ENCODE measurements at regions not wholly inside any gene's neighbourhood (a gene's known extent, or its start where the extent isn't known, plus 50 kb on each side); places are given as distances from the start of the nearest gene placed in this dataset.

GRCh38 chr2:109689182-109689930 is 75.2 kb downstream of the SOWAHC start:
- H3K4me2 ChIP-seq (ENCODE audit: low read length): no peak overlapping the region
- ChIA-PET POLR2A (interaction anchor here (0.6 kb wide), 1 partner anchor 135 kb away, joined by 5 read pairs; no protein-coding TSS in a partner anchor), CTCF (ENCODE audit: unreplicated experiment) (no interaction called here)
- BruUV-seq (replicated peaks): no TSS peak
- no peaks in the 10 kb centered on the region for H3K9me3 ChIP-seq (ENCODE audit: low read length)
- no peaks in the 10 kb centered on the region for H4K20me1 ChIP-seq (ENCODE audit: insufficient read depth, low read length)
- DNase-seq (ENCODE audit: low spot score): no peak
- H3K27ac ChIP-seq (ENCODE audit: low read depth, low read length, poor library complexity, severe bottlenecking): no peak overlapping the region
- H3K36me3 ChIP-seq (ENCODE audit: insufficient read depth, low read length): no peaks in the 10 kb centered on the region
- H2AFZ ChIP-seq (ENCODE audit: low read length): no peak overlapping the region
- no peaks in the 10 kb centered on the region for H3K9me2 ChIP-seq (ENCODE audit: insufficient read depth, low read length)
- no peaks in the 10 kb centered on the region for H3K4me1 ChIP-seq (ENCODE audit: insufficient read depth, low read length, poor library complexity, severe bottlenecking)
- no peaks in the 10 kb centered on the region for H3K79me2 ChIP-seq (ENCODE audit: insufficient read depth, low read depth, low read length)
- H3K4me3 ChIP-seq (ENCODE audit: low read depth, low read length, poor library complexity, severe bottlenecking): no peak overlapping the region
- intact Hi-C loops (cut with micrococcal nuclease; ENCODE audit: unreplicated experiment): no loop called here
- no peak for TF ChIP-seq CTCF (conservative IDR thresholded peaks at IDR 0.05; ENCODE audit: low read length)
- TF ChIP-seq EZH2phosphoT487 (IDR thresholded peaks at IDR 0.05; ENCODE audit: borderline replicate concordance, low read depth, low read length): no peak

GRCh38 chr2:109689973-109690372 is 75.8 kb downstream of the SOWAHC start:
- POLR2A ChIA-PET: interaction anchor here (0.6 to 0.7 kb wide), 2 partner anchors 12 to 136 kb away, joined by 4 to 5 read pairs; no protein-coding TSS in a partner anchor
- Histone ChIP-seq H3K9me2 (ENCODE audit: insufficient read depth, low read length) (no peaks in the 10 kb centered on the region), H3K79me2 (ENCODE audit: insufficient read depth, low read depth, low read length) (no peaks in the 10 kb centered on the region), H3K27ac (ENCODE audit: low read depth, low read length, poor library complexity, severe bottlenecking) (no peak overlapping the region), H3K4me3 (ENCODE audit: low read depth, low read length, poor library complexity, severe bottlenecking) (no peak overlapping the region), H3K4me2 (ENCODE audit: low read length) (no peak overlapping the region), H2AFZ (ENCODE audit: low read length) (no peak overlapping the region), H3K4me1 (ENCODE audit: insufficient read depth, low read length, poor library complexity, severe bottlenecking) (no peaks in the 10 kb centered on the region), H3K36me3 (ENCODE audit: insufficient read depth, low read length) (no peaks in the 10 kb centered on the region), H3K9me3 (ENCODE audit: low read length) (no peaks in the 10 kb centered on the region), H4K20me1 (ENCODE audit: insufficient read depth, low read length) (no peaks in the 10 kb centered on the region)
- TF ChIP-seq CTCF (conservative IDR thresholded peaks at IDR 0.05; ENCODE audit: low read length): no peak
- TF ChIP-seq EZH2phosphoT487 (IDR thresholded peaks at IDR 0.05; ENCODE audit: borderline replicate concordance, low read depth, low read length): no peak
- intact Hi-C loops (cut with micrococcal nuclease; ENCODE audit: unreplicated experiment): no loop called here
- BruUV-seq (replicated peaks): no TSS peak
- no peak for DNase-seq (ENCODE audit: low spot score)
- CTCF ChIA-PET (ENCODE audit: unreplicated experiment): no interaction called here

- TF ChIP-seq EZH2phosphoT487 (IDR thresholded peaks at IDR 0.05; ENCODE audit: borderline replicate concordance, low read depth, low read length) (no peak), CTCF (conservative IDR thresholded peaks at IDR 0.05; ENCODE audit: low read length) (no peak)
- BruUV-seq (replicated peaks): no TSS peak
Measured at GRCh38 chr2:109690457-109690821, 76.3 kb downstream of the SOWAHC start.

More at GRCh38 chr2:109690457-109690821, 76.3 kb downstream of the SOWAHC start:
- Histone ChIP-seq H3K4me1 (ENCODE audit: insufficient read depth, low read length, poor library complexity, severe bottlenecking) (no peaks in the 10 kb centered on the region), H3K79me2 (ENCODE audit: insufficient read depth, low read depth, low read length) (no peaks in the 10 kb centered on the region), H3K9me3 (ENCODE audit: low read length) (no peaks in the 10 kb centered on the region), H2AFZ (ENCODE audit: low read length) (no peak overlapping the region), H3K27ac (ENCODE audit: low read depth, low read length, poor library complexity, severe bottlenecking) (no peak overlapping the region), H3K4me2 (ENCODE audit: low read length) (no peak overlapping the region), H3K4me3 (ENCODE audit: low read depth, low read length, poor library complexity, severe bottlenecking) (no peak overlapping the region), H4K20me1 (ENCODE audit: insufficient read depth, low read length) (no peaks in the 10 kb centered on the region), H3K9me2 (ENCODE audit: insufficient read depth, low read length) (no peaks in the 10 kb centered on the region), H3K36me3 (ENCODE audit: insufficient read depth, low read length) (no peaks in the 10 kb centered on the region)
- ChIA-PET CTCF (ENCODE audit: unreplicated experiment) (no interaction called here), POLR2A (interaction anchor here (0.7 kb wide), 1 partner anchor 12 kb away, joined by 4 read pairs; no protein-coding TSS in a partner anchor)
- intact Hi-C loops (cut with micrococcal nuclease; ENCODE audit: unreplicated experiment): no loop called here
- DNase-seq (ENCODE audit: low spot score): no peak
